NOMO-1 treated with dmso at 0.1 percent for 144 hours (cell line): ENCODE measurements at regions not wholly inside any gene's neighbourhood (a gene's known extent, or its start where the extent isn't known, plus 50 kb on each side); places are given as distances from the start of the nearest gene placed in this dataset.
"Not testable (repeated sequence)": the region's sequence is repeated elsewhere in the genome, so short reads cannot be mapped to it uniquely, and the experiment has no call there.

Experiments used
- DNase-seq: peaks from one replicate; lab custom pipeline; 2025; ENCODE audit not compliant: unreplicated experiment; lab: John Stamatoyannopoulos, UW

DNA sequence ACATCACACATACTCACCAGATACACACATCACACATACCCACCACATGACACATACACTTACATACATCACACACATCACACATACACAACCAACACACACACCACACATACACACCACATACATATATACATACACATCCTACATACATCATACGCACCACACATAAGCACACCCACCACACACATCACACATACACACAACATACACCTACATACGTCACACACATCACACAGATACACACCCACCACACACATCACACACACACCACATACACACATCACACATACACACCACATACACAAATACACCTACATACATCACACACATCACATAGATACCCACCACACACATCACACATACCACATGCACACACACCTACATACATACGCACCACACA lies 158.4 kb downstream of the NDUFA10 start:
- no peak for DNase-seq

DNA sequence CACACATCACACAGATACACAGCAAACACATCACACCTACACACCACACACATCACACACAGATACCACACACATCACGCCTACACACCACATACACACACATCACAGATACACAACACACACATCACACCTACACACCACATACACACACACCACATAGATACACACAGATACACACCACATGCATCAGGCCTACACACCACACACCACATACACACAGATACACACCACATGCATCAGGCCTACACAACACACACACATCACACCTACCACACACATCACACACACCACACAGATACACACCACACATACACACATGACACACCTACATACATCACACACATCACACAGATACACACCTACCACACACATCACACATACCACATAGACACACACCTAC lies 158.8 kb downstream of the NDUFA10 start:
- DNase-seq = no peak

DNA sequence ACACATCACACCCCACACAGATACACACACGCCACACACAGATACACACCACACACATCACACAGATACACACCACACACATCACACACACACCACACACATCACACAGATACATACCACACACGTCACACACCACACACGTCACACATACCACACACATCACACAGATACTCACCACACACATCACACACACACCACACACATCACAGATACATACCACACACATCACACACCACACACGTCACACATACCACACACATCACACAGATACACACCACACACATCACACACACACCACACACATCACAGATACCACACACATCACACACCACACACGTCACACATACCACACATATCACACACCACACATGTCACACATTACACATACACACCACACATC lies 159.3 kb downstream of the NDUFA10 start:
- not testable (repeated sequence) for DNase-seq

DNA sequence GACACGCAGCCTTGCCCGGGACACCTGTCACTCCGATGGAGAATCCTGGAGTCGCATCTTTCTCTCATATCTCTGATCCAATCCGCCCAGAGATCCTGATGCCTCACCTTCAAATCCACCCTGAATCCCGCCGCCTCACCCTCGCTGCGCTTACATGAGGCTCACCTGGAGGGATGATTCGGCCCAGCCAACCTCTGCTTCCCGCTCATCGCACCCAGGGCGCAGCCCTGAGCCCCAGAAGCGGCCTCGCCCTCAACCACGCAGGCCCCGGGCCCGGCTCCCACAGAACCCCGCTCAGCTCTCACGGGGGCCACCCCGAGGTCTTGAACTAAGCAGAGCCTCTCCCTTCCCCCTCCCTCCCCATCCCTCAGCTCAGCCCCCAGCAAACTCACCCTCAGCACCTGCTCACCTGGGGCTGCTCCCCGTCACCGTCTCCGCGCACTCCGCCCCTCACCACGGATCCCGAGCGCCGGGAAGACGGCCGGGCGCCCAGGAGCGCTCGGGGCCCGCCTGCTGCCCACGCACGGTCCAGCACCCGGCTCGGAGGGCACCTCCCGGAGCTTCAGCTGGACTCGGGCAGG lies 160.0 kb downstream of the NDUFA10 start:
- no peak for DNase-seq

DNA sequence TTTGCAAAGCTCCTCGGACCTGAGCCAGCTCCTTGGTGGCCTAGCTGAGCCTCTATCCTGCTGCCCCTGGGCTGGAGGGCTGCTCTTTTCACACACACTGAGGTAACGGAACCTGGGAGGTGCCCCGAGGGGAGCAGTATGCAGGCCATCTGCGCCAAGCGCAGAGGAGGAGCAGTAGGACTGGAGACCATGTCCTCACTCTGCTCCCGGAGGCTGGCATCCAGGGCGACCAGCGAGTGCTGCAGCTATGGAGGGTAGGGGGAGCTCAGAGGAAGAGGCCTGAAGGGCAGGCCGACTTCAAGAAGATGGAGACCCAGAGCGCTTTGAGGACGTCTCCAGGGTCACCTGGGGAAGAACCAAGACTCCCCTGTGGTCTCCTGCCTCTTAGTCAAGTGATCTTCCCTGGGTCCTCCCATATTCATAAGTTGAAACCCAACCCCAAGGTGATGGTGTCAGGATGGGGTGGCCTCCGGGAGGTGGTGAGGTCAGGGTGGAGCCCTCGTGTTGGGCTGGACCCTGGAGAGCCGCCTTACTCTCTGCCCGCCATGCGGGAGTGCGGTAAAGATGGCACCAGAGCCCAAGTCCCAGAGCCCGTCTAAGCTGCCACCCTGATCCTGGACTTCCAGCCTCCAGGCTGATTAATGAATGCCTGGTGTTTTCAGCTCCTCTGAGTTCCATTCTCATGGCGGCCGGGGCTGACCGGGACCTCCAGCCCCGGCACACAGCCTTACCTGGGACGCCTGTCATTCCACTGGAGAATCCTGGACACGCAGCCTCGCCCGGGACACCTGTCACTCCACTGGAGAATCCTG lies 160.7 kb downstream of the NDUFA10 start:
- DNase-seq = no peak

DNA sequence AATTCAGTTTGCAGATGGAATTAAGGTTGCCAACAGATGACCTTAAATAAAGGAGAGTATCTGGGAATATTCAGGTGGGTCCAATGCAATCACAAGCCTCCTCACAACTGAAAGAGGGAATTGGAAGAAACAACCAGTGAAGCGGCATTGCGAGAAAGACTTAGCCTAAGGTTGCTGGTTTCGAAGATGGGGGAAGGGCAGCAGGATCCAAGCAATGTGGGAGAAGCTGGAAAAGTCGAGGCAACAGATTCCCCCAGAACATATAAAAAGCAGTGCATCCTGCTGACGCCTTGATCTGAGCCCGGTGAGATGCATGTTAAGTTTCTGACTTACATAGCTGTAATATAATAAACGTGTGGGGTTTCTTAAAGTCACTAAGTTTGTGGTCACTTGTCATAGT lies 162.5 kb downstream of the NDUFA10 start:
- no peak for DNase-seq

DNA sequence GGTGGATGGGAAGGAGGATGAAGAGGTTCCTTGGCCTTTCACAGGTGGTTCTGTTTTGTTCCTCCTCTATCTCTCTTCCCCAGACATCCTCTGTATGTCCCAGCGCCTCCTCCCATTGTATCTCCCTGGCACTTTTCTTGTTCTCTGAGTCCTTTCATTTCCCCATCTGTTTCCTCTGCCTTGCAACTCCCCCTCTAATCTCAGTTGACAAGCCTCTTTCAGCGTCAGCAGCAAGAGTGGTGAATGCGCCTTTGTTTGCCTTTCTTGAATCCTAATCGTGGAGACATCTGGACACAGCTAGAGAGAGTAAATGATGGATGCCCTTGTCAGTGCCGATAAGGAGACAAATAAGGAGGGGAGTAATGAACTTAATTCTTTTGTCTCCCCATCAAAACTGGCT lies 167.0 kb downstream of the NDUFA10 start:
- no peak for DNase-seq

DNA sequence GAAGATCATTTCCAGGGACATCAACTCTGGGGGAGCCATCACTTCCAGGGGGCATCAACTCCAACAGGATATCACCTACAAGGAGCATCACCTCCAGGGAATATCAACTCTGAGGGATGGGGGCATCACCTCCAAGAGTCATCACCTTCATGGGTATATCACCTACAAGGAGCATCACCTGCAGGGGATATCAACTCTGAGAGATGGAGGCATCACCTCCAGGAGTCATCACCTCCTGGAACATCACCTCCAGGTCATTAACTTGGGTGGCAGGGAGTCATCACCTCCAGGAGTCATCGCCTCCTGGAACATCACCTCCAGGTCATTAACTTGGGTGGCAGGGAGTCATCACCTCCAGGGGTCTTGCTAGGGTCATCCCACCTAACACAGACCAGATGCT lies 167.6 kb downstream of the NDUFA10 start:
- DNase-seq = no peak

DNA sequence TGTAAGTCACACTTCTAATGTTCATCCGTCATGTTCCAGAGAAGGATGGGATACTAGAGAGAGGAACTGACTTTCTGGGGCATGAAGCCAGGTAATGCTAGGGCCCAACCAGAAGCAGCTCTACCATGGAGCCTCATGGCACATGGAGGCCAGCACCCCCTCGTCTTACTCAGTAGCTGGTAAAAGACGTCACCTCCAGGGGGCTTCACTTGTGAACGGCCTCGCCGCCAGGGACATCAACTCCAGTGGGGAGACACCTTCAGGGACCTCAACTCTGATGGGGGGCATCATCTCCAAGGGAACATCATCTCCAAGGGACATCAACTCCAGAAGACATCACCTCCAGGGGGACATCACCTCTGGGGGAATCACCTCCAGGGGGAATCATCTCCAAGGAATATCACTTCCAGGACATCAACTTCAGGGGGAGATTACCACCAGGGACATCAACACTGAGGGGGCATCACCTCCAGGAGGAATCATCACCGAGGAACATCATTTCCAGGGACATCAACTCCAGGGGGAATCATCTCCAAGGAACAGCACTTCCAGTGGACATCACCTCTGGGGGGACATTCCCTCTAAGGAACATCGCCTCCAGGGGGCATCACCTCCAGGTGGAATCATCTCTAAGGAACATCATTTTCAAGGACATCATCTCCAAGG lies 168.4 kb downstream of the NDUFA10 start:
- DNase-seq = no peak

DNA sequence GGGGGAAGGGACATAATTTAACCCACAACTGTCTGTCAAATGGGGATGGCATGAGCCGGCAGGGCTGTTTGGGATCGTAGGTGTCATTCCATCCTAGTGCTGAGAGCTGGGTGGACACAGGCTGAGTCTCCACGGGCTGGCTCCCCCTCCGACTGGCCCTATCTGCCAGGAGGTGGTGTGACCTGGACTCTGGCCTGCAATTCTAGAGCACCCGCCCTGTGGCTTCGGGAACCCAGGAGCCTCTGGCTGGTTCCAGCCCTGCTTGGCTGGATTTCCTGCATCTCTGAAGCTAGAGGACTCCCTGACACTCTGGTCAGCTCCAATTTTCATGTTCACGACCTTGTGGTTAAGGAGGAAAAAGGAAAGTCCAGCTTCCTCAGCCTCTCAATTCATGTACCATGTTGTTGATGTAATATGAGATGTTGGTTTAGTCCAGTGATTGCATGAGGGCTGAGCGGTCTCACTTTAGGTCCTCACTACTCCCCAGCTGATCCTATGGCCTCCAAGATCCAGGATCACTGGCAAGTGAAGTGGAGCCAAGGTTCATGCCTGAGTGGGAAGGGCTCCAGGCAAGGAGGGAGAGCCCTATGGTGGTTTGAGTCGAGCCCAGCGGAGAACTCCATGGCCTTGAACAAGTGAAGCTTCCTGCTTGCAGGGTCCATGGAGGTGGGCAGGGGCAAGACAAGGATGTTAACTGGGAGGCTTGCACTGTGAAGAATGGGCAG lies 169.1 kb downstream of the NDUFA10 start:
- no peak for DNase-seq

DNA sequence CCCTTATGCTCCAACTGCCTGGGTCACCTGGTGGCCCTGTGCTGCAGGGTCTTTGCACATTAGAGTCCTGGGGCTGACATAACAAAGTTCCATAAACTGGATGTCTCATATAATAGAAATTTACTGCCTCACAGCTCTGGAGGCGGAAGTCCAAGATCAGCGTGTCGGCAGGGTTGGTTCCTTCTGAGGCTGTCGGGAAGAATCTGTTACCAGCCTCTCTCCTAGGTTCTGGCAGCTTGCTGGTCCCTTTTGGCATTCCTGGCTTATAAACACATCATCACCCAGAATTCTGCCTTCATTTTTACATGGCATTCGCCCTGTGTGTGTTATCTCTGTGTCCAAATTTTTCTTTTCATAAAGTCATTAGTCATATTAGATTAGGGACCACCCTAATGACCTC lies 170.5 kb downstream of the NDUFA10 start:
- no peak for DNase-seq

DNA sequence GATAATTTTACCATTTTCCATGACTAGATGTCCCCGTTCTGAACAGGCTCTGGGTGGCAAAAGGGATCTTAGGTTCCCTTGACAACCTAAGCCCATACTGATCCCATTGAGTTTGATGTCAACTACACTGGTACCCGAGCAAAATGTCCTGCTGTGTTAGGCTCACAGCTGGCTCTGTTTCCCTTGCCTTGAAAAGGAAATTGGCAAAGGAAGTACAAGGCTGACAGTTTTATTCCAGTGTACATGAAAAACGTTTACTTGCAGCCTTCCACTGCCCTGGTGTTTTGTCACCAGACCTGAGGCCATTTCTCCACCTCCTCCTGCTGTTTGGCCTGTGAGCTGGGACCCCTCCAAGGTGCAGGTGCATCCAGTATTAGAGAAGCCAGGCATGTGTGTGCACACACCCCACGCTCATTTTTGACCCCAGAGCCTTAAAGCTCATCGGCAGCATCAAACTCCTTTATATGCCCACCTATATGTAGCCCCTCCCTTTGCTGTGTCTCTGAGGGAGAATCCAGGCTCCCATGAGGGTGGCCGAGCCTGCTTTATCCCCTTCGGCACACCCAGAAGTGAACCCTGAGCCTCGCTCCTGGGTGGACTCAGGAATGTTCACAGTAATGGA lies 171.3 kb downstream of the NDUFA10 start:
- DNase-seq = no peak

DNA sequence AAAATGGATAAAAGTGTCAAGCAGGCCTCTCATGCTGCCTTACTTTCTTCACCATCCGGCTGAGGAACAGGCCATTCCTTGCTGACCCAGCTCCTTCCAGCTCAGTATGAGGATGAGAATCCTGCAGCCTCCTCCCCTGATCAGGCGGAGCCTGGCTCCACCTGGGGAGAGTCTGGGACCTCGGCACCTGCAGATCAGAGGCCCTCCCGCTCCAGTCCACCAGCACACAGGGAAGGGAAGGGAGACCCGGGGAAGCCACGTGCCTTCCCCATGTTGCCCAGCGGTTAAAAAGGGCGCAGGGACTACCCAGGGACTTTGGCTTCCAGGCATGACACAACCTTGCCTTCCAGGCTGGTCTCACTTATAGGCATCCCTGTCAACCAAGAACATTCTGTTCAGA lies 172.0 kb downstream of the NDUFA10 start:
- DNase-seq = no peak

DNA sequence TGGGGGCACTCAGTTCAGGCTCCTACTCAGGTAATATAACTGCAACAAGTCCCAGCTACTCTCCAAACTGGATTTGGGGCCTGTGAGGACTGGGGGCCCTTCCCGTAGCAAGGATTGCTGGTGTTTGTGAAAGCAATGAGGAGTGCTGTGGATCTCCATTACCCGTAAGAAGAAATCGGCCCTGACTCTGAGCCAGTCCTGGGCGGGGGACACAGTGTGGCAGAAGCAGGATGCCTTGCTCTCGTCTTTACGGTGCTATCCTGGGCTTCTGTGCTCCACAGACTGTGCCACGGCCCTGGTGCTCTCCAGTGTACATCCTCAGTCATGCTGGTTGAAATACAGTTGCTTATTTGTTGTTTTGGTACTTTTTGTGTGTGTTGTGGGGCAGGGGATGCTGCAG lies 172.9 kb downstream of the NDUFA10 start:
- DNase-seq = no peak

DNA sequence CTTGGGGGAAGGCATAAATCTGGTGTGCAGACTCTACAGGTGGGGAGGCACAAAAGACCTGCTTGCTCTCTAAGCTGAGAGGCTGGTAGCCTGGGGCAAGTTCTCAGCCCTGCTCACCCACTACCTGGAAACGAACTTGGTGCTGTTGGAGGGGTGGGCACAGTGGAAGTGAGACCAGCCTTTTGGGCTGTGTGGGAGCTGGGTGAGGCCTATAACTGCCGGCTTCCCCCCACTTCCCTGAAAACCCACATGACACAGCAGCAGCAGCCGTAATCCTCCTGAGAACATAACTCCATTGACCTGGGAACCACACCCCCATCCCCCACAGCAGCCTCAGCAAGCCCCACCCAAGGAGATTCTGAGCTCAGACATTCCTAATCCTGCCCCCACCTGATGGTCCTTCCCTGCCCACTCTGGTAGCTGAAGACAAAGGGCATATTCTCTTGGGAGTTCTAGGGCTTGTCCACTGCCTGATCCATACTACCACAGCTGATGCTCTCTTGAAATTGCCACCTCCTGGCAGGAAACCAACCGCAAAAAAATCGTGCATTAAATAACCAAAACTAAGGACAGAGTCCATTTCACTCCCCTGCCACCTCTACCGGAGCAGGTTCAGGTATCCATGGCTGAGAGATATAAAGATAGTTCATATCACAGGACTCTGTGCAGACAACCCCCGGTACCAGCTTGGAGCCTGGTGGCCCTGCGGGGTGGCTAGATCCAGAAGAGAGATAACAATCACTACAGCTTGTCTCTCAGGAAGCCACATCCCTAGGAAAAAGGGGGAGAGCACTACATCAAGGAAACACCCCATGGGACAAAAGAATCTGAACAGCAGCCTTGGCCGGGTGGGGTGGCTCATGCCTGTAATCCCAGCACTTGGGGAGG lies 178.1 kb downstream of the NDUFA10 start:
- DNase-seq = no peak

DNA sequence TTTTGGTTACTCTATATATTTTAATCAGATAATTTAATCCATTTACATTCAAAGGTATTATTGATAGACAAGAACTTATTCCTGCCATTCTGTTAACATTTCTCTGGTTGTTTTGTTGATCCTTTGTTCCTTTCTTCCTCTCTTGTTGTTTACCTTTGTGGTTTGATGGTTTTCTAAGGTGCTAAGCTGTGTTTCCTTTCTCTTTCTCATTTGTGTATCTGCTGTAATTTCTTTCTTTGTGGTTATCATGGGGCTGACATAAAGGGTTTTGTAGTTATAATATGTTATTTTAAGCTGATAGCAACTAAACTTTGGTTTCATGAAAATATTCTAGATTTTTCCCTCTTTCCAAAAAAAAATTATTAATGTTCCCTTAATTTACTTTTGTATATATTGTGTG lies 179.2 kb downstream of the NDUFA10 start:
- DNase-seq = no peak

DNA sequence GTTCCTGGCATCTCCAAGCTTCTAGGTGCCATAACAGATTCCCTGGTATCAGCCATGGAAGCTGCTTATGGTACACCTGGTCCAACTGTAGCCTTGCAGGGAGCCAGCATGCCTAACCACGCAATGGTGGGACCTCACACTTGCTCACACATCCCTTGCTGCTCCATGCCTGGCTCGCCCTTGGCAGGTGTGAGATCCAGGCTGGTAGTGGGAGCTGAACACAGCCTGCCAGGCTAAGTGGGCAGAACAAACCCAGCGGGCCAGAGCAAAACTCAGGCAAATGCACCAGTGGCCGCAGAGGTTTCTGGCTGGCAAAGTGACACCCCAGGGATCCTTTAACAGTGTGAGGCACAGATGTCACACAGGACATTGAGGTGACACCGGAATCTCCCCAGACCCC lies 185.8 kb downstream of the NDUFA10 start:
- DNase-seq = no peak

DNA sequence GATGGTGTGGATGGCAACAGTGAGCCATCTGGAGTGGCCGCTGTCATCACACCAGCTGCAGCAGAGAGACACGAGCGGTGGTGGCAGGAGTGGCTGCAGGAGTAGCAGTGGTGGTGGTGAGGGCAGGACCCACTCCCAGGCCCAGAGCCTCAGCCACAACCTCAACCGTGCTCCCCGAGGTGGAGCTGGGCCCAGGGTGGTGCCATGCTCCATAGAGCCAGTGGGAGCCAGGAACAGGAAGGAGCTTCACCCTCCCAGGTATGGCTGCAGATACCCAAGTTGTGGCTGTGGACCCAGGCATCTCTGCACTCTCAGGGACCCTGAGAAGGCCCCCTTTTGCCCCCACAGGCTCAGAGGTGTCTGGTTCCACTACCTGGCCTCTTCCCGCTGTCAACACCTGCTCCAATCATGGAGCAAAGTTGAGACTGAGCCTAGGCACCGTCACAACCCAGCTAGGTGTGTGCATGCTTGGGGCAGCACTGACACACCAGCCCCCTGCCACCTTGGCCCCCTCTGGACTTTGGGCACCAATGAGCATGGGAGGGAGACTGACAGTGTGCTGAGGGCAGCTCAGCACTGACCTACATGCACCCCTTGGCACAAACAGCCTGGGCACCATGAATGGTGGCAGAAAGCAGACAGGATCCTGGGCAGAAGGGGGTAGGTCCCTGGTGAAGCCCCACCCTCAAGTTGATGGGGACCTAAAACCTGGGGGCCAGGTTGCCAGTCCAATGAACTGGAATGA lies 188.9 kb downstream of the NDUFA10 start:
- no peak for DNase-seq

DNA sequence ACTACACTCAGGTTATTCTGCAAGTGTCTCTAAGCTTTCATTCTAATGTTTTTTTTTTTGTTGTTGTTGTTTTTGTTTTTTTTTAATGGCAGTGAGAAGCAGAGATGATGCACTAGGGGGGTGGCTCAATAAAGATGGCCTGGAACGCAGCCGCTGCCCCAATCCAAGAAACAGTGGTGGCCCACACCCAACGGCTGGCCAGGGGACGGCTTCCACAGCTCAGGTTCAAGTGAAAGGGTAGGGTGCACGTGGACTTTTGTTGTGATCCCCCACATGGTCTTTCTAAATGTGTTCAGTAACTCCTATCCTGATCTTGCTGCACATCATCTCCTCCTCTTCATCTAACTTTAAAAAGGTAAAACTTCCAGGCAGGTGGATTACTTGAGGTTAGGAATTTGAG lies 190.1 kb downstream of the NDUFA10 start:
- DNase-seq = no peak

DNA sequence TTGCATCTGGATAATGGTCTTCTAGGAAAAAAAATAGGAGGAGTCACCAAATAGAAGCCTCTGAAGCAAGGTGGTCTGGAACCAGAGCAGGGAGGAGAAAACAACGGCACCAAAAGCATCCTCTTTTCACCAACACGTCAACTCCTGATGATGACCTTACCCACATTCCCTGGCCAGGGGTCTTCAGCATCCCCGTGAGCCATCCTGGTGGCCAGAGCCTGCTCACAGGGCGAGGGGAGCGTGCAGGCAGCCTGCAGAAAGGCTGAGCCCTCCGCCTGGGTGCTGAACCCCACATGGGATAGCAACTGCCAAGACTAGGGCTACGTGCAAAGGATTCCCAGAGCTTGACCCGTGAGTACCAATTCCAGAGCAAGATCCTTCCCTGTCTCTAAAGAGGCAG lies 191.0 kb downstream of the NDUFA10 start:
- DNase-seq = no peak
